Neural crest cell (in vitro differentiated cells): ENCODE measurements at regions not wholly inside any gene's neighbourhood (a gene's known extent, or its start where the extent isn't known, plus 50 kb on each side); places are given as distances from the start of the nearest gene placed in this dataset.
"Not testable (repeated sequence)": the region's sequence is repeated elsewhere in the genome, so short reads cannot be mapped to it uniquely, and the experiment has no call there.

ENCODE experiments used
- DNase-seq: peaks from one replicate; pipeline ENCODE4 v3.0.0; 2021; ENCODE audit warnings: low read depth, mixed read lengths, low spot score
- H3K27ac Mint-ChIP-seq: one replicate; pipeline ENCODE4 v1.8.0; 2021; ENCODE audit warnings: mild to moderate bottlenecking, mixed read lengths; ENCODE audit not compliant: unreplicated experiment
- H3K27me3 Mint-ChIP-seq: 2 replicates; pipeline ENCODE4 v1.8.0; 2021; ENCODE audit warnings: low read depth, mild to moderate bottlenecking, mixed read lengths
- H3K36me3 Mint-ChIP-seq: 2 replicates; pipeline ENCODE4 v1.8.0; 2021; ENCODE audit warnings: low read depth, mild to moderate bottlenecking, mixed read lengths
- H3K4me1 Mint-ChIP-seq: 2 replicates; pipeline ENCODE4 v1.8.0; 2021; ENCODE audit warnings: mixed read lengths
- H3K4me3 Mint-ChIP-seq: one replicate; pipeline ENCODE4 v1.8.0; 2021; ENCODE audit warnings: mild to moderate bottlenecking, mixed read lengths
- H3K9me3 Mint-ChIP-seq: 2 replicates; pipeline ENCODE4 v1.8.0; 2021; ENCODE audit warnings: mixed read lengths
- CTCF ChIP-seq: fragments of 200-600 bp; sonication (generic); conservative IDR thresholded peaks from 2 replicates; pipeline ENCODE4 v1.5.0; 2021; ENCODE audit warnings: antibody characterized with exemption, mild to moderate bottlenecking

GRCh38 chr6:51049288-51049982 lies 230.8 kb downstream of the TFAP2B start:
- no peak overlapping the region for H3K4me3 Mint-ChIP-seq
- peaks cover 20% of the 10 kb centered on the region for H3K4me1 Mint-ChIP-seq
- no peaks in the 10 kb centered on the region for H3K27me3 Mint-ChIP-seq
- TF ChIP-seq CTCF, result no peak
- DNase-seq, result no peak
- H3K9me3 Mint-ChIP-seq, result peaks cover 13% of the 10 kb centered on the region
- H3K27ac Mint-ChIP-seq, result no peak overlapping the region
- peaks cover 7% of the 10 kb centered on the region for H3K36me3 Mint-ChIP-seq

GRCh38 chr6:51049983-51050877 lies 231.6 kb downstream of the TFAP2B start:
- H3K27me3 Mint-ChIP-seq, result no peaks in the 10 kb centered on the region
- DNase-seq, result no peak
- H3K4me1 Mint-ChIP-seq, result peaks cover 20% of the 10 kb centered on the region
- H3K36me3 Mint-ChIP-seq, result peaks cover 7% of the 10 kb centered on the region
- no peak overlapping the region for H3K4me3 Mint-ChIP-seq
- H3K9me3 Mint-ChIP-seq, result peaks cover 14% of the 10 kb centered on the region
- no peak for TF ChIP-seq CTCF
- H3K27ac Mint-ChIP-seq, result no peak overlapping the region

GRCh38 chr6:51052716-51053115 lies 234.0 kb downstream of the TFAP2B start:
- DNase-seq, H3K4me3 Mint-ChIP-seq, H3K36me3 Mint-ChIP-seq, H3K27me3 Mint-ChIP-seq, H3K27ac Mint-ChIP-seq: not testable (repeated sequence)
- Mint-ChIP-seq H3K4me1 (peaks cover 20% of the 10 kb centered on the region), H3K9me3 (peaks cover 22% of the 10 kb centered on the region)

GRCh38 chr6:51055316-51055715 lies 236.6 kb downstream of the TFAP2B start:
- Mint-ChIP-seq H3K4me1 (peaks cover 11% of the 10 kb centered on the region), H3K9me3 (peaks cover 33% of the 10 kb centered on the region)
- H3K4me3 Mint-ChIP-seq, DNase-seq, H3K27me3 Mint-ChIP-seq, H3K27ac Mint-ChIP-seq, H3K36me3 Mint-ChIP-seq: not testable (repeated sequence)

- H3K4me1 Mint-ChIP-seq, result no peaks in the 10 kb centered on the region
- H3K27me3 Mint-ChIP-seq, result no peaks in the 10 kb centered on the region
Observed at GRCh38 chr6:51057296-51057695, 238.6 kb downstream of the TFAP2B start.

GRCh38 chr6:51060262-51060762 lies 241.6 kb downstream of the TFAP2B start:
- TF ChIP-seq CTCF, result no peak
- Mint-ChIP-seq H3K4me3 (no peak overlapping the region), H3K27me3 (no peaks in the 10 kb centered on the region), H3K9me3 (peaks cover 18% of the 10 kb centered on the region), H3K36me3 (no peaks in the 10 kb centered on the region), H3K27ac (no peak overlapping the region), H3K4me1 (no peaks in the 10 kb centered on the region)
- no peak for DNase-seq

More at GRCh38 chr6:51057296-51057695, 238.6 kb downstream of the TFAP2B start:
- no peak for TF ChIP-seq CTCF
- H3K27ac Mint-ChIP-seq, result no peak overlapping the region
- peaks cover 7% of the 10 kb centered on the region for H3K36me3 Mint-ChIP-seq
- no peak for DNase-seq
- peaks cover 33% of the 10 kb centered on the region for H3K9me3 Mint-ChIP-seq
- H3K4me3 Mint-ChIP-seq, result no peak overlapping the region
